ENCODE measurements at regions not wholly inside any gene's neighbourhood (a gene's known extent, or its start where the extent isn't known, plus 50 kb on each side); places are given as distances from the start of the nearest gene placed in this dataset.

DNA sequence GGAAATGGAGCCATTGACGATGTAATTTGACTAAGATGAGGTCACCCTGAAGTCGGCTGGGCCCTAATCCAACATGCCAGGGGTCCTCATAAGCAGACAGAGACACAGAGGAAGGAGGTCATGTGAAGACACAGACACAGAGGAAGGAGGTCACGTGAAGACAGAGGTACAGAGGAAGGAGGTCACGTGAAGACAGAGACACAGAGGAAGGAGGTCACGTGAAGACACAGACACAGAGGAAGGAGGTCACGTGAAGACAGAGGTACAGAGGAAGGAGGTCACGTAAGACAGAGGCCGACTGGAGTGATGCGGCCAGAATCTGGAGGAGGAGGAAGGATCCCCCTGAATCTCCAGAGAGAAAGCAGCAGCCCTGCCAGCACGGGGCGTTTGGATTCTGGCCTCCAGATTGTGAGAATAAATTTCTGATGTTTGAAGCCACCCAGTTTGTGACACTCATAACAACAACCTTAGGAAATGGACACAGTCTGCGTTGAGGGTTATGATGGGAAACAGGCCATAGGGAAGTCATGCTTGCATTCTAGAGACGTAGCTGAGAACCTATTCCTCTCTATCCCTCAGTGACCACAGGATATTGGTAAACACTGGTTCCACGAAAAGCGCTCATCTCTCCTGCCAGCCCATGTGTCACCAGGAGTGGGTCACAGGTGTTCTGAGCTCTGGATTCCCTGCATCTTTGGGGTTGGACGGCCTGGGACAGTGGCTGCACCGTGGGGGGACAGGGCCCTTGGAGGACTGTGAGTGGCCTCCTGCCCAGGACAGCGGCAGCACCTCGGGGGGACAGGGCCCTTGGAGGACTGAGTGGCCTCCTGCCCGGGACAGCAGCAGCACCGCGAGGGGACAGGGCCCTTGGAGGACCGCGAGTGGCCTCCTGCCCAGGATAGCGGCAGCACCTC is 108.5 kb downstream of the SOX1 start:
- TF ChIP-seq EZH2 (IDR thresholded peaks at IDR 0.05; ENCODE audit: borderline replicate concordance, insufficient read depth, low read length, poor library complexity, severe bottlenecking) (no peak), SMC3 (conservative IDR thresholded peaks at IDR 0.05; ENCODE audit: poor library complexity) (no peak), POLR2AphosphoS5 (IDR thresholded peaks at IDR 0.05) (no peak), EP300 (conservative IDR thresholded peaks at IDR 0.05; ENCODE audit: poor library complexity, severe bottlenecking) (no peak)
- TF ChIP-seq, protein P1, sequence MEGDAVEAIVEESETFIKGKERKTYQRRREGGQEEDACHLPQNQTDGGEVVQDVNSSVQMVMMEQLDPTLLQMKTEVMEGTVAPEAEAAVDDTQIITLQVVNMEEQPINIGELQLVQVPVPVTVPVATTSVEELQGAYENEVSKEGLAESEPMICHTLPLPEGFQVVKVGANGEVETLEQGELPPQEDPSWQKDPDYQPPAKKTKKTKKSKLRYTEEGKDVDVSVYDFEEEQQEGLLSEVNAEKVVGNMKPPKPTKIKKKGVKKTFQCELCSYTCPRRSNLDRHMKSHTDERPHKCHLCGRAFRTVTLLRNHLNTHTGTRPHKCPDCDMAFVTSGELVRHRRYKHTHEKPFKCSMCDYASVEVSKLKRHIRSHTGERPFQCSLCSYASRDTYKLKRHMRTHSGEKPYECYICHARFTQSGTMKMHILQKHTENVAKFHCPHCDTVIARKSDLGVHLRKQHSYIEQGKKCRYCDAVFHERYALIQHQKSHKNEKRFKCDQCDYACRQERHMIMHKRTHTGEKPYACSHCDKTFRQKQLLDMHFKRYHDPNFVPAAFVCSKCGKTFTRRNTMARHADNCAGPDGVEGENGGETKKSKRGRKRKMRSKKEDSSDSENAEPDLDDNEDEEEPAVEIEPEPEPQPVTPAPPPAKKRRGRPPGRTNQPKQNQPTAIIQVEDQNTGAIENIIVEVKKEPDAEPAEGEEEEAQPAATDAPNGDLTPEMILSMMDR (IDR thresholded peaks at IDR 0.05; ENCODE audit: poor library complexity, severe bottlenecking) = no peak
- TF ChIP-seq, protein P2, sequence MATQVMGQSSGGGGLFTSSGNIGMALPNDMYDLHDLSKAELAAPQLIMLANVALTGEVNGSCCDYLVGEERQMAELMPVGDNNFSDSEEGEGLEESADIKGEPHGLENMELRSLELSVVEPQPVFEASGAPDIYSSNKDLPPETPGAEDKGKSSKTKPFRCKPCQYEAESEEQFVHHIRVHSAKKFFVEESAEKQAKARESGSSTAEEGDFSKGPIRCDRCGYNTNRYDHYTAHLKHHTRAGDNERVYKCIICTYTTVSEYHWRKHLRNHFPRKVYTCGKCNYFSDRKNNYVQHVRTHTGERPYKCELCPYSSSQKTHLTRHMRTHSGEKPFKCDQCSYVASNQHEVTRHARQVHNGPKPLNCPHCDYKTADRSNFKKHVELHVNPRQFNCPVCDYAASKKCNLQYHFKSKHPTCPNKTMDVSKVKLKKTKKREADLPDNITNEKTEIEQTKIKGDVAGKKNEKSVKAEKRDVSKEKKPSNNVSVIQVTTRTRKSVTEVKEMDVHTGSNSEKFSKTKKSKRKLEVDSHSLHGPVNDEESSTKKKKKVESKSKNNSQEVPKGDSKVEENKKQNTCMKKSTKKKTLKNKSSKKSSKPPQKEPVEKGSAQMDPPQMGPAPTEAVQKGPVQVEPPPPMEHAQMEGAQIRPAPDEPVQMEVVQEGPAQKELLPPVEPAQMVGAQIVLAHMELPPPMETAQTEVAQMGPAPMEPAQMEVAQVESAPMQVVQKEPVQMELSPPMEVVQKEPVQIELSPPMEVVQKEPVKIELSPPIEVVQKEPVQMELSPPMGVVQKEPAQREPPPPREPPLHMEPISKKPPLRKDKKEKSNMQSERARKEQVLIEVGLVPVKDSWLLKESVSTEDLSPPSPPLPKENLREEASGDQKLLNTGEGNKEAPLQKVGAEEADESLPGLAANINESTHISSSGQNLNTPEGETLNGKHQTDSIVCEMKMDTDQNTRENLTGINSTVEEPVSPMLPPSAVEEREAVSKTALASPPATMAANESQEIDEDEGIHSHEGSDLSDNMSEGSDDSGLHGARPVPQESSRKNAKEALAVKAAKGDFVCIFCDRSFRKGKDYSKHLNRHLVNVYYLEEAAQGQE (IDR thresholded peaks at IDR 0.05; ENCODE audit: borderline replicate concordance) = no peak

All from neural cell (in vitro differentiated cells).